ENCODE measurements at regions not wholly inside any gene's neighbourhood (a gene's known extent, or its start where the extent isn't known, plus 50 kb on each side); places are given as distances from the start of the nearest gene placed in this dataset.

DNA sequence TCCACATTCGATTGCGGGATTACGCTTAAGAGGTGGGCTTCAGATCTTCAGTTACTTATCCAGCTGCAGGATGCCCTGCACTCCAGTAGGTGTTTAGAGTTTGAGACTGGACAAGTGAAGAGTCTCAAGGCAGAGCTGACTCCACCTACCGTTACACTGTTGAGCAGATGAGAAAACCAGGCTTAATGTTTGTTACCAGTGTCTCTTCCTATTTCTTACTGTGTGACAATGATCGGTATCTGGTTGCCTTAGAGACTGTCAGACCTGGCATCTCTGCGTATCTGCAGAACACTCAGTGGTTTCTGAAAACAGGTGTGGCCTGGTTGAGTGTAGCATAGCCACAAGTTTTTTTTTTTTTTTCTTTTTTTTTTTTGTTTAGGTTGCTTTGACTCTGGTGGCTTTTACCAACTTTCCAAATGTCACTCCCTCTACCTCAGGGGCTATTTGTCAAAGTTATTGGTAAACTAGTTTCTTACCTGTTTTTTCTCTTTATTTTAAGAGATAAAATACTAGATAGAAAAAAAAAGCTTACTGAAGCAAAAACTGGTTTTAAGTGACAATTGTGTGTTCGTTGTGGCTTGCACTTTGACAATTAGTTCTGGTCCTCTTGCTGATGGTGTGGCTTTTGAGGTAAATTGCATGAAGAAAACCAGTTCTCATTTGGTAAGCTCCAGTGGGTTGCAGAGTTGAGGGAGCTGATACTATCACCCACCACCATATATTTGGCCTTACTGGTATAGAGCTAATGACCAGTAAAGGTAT, 284.8 kb downstream of the ETS1 start (continued):
- TF ChIP-seq NBN (IDR thresholded peaks at IDR 0.05): 0 out of 2 replicates have a peak, but pooled peaks have one; percentile 53
- 0 out of 3 replicates have a peak, but pooled peaks have one; percentile 12 for TF ChIP-seq POU2F2 (IDR thresholded peaks at IDR 0.05; ENCODE audit: borderline replicate concordance, low read depth, low read length)
- no peak for TF ChIP-seq STAT1 (conservative IDR thresholded peaks at IDR 0.05)
- no peak for TF ChIP-seq ELK1 (IDR thresholded peaks at IDR 0.05; ENCODE audit: low read depth, low read length)
- 0 out of 2 replicates have a peak, but pooled peaks have one; percentile 69 for TF ChIP-seq TBL1XR1 (IDR thresholded peaks at IDR 0.05; ENCODE audit: low read depth, low read length)
- TF ChIP-seq POLR2A (IDR thresholded peaks at IDR 0.05; ENCODE audit: low read depth, low read length): no peak
- TF ChIP-seq, protein P1, sequence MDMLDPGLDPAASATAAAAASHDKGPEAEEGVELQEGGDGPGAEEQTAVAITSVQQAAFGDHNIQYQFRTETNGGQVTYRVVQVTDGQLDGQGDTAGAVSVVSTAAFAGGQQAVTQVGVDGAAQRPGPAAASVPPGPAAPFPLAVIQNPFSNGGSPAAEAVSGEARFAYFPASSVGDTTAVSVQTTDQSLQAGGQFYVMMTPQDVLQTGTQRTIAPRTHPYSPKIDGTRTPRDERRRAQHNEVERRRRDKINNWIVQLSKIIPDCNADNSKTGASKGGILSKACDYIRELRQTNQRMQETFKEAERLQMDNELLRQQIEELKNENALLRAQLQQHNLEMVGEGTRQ (IDR thresholded peaks at IDR 0.05; ENCODE audit: borderline replicate concordance, low read depth, low read length): no peak
- TF ChIP-seq SMC3 (IDR thresholded peaks at IDR 0.05; ENCODE audit: borderline replicate concordance, low read length): 0 out of 2 replicates have a peak, but pooled peaks have one; percentile 6

- RAD21 ChIA-PET (ENCODE audit: unreplicated experiment): interaction anchor here (0.9 to 4.3 kb wide), 13 partner anchors 11 to 329 kb away, joined by 3 to 25 read pairs (median 7); no protein-coding TSS in a partner anchor
- Histone ChIP-seq H4K20me1 (ENCODE audit: control insufficient read depth, insufficient read depth) (no peaks in the 10 kb centered on the region), H3K27ac (ENCODE audit: control insufficient read depth, insufficient read depth) (no peak overlapping the region), H3K9me3 (replicated peaks; ENCODE audit: control insufficient read depth, insufficient read depth, low read length) (no peaks in the 10 kb centered on the region), H3K4me1 (ENCODE audit: control insufficient read depth, insufficient read depth, low read length) (peaks cover 62% of the 10 kb centered on the region), H3K9ac (ENCODE audit: control insufficient read depth, insufficient read depth, low read length) (no peak overlapping the region), H3K4me3 (no peak overlapping the region), H2AFZ (ENCODE audit: control insufficient read depth, low read depth, low read length) (no peak overlapping the region), H3K27me3 (replicated peaks in 1 of 2; ENCODE audit: control insufficient read depth in 2 of 2, insufficient read depth in 2 of 2, low read length in 1 of 2) (no peaks in the 10 kb centered on the region), H3K36me3 (ENCODE audit: control insufficient read depth in 2 of 2, insufficient read depth in 2 of 2, low read length in 1 of 2) (no peaks in the 10 kb centered on the region), H3K79me2 (ENCODE audit: control insufficient read depth, insufficient read depth, low read length) (no peaks in the 10 kb centered on the region), H3K4me2 (ENCODE audit: control insufficient read depth, insufficient read depth) (no peak overlapping the region)
- BruUV-seq (replicated peaks): no TSS peak
- ATAC-seq (no peak), DNase-seq (ENCODE audit: low read depth, low spot score) (no peak), FAIRE-seq (no peak)
- 76% methylated on average over 2 of the region's 2 CpGs for WGBS (ENCODE audit: insufficient coverage, insufficient replicate concordance, low lambda C conversion rate, missing lambda C conversion rate)
- POLR2A ChIA-PET: interaction anchor here (0.6 to 1.9 kb wide), 4 partner anchors 216 to 327 kb away, joined by 3 to 5 read pairs (median 4); no protein-coding TSS in a partner anchor
- in situ Hi-C loops (cut with MboI): no loop called here
- CTCF ChIA-PET: interaction anchor here (0.8 to 5.5 kb wide), 12 partner anchors 11 to 329 kb away, joined by 3 to 35 read pairs (median 4); no protein-coding TSS in a partner anchor
- intact Hi-C loops (cut with micrococcal nuclease; ENCODE audit: unreplicated experiment): no loop called here
- SMC1A ChIA-PET (ENCODE audit: uncharacterized antibody, unreplicated experiment): interaction anchor here (0.7 to 7.0 kb wide), 17 partner anchors 10 to 329 kb away, joined by 3 to 104 read pairs (median 5); no protein-coding TSS in a partner anchor
- no peak for TF ChIP-seq SMARCA5 (IDR thresholded peaks at IDR 0.05)
- TF ChIP-seq ZNF274 (IDR thresholded peaks at IDR 0.05; ENCODE audit: insufficient read depth, insufficient read length): no peak
- TF ChIP-seq RFX5 (IDR thresholded peaks at IDR 0.05; ENCODE audit: low read depth, low read length): no peak
- TF ChIP-seq EGR1 (IDR thresholded peaks at IDR 0.05; ENCODE audit: borderline replicate concordance in 1 of 2, low read depth in 2 of 2, low read length in 2 of 2): no peak
- TF ChIP-seq KAT2A (conservative IDR thresholded peaks at IDR 0.05; ENCODE audit: control insufficient read depth, low read depth, low read length): no peak
- TF ChIP-seq GATAD2B (conservative IDR thresholded peaks at IDR 0.05; ENCODE audit: low read depth): no peak
- TF ChIP-seq CBFB (IDR thresholded peaks at IDR 0.05; ENCODE audit: low read depth): no peak
- TF ChIP-seq, protein P2, sequence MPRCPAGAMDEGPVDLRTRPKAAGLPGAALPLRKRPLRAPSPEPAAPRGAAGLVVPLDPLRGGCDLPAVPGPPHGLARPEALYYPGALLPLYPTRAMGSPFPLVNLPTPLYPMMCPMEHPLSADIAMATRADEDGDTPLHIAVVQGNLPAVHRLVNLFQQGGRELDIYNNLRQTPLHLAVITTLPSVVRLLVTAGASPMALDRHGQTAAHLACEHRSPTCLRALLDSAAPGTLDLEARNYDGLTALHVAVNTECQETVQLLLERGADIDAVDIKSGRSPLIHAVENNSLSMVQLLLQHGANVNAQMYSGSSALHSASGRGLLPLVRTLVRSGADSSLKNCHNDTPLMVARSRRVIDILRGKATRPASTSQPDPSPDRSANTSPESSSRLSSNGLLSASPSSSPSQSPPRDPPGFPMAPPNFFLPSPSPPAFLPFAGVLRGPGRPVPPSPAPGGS (IDR thresholded peaks at IDR 0.05; ENCODE audit: borderline replicate concordance, insufficient read depth, low read depth, low read length, poor library complexity, severe bottlenecking): no peak
- no peak for TF ChIP-seq NFYB (IDR thresholded peaks at IDR 0.05; ENCODE audit: insufficient read depth, low read depth, low read length)
- TF ChIP-seq ZNF217 (IDR thresholded peaks at IDR 0.05): no peak
- TF ChIP-seq MYC (IDR thresholded peaks at IDR 0.05; ENCODE audit: insufficient read depth, insufficient read length, insufficient replicate concordance, low read length, severe bottlenecking): no peak
- no peak for TF ChIP-seq NFXL1 (IDR thresholded peaks at IDR 0.05; ENCODE audit: borderline replicate concordance)
- TF ChIP-seq STAT1 (conservative IDR thresholded peaks at IDR 0.05): no peak
- TF ChIP-seq SREBF1 (IDR thresholded peaks at IDR 0.05; ENCODE audit: low read length): no peak
Measured at GRCh38 chr11:128301756-128302155, 285.6 kb downstream of the ETS1 start.

Data from GM12878 (cell line).